CD4-positive, alpha-beta T cell treated with Interferon alpha-2 for 1 hour (primary cell): ENCODE measurements at regions not wholly inside any gene's neighbourhood (a gene's known extent, or its start where the extent isn't known, plus 50 kb on each side); places are given as distances from the start of the nearest gene placed in this dataset.
A peak's percentile ranks its signal among the peaks of the same experiment; 100 is the strongest.
"Not testable (repeated sequence)": the region's sequence is repeated elsewhere in the genome, so short reads cannot be mapped to it uniquely, and the experiment has no call there.

ENCODE experiments used
- DNase-seq, 2 donors: peaks; one replicate each; pipeline ENCODE4 v3.0.0-alpha.2; 2020 to 2022

DNA sequence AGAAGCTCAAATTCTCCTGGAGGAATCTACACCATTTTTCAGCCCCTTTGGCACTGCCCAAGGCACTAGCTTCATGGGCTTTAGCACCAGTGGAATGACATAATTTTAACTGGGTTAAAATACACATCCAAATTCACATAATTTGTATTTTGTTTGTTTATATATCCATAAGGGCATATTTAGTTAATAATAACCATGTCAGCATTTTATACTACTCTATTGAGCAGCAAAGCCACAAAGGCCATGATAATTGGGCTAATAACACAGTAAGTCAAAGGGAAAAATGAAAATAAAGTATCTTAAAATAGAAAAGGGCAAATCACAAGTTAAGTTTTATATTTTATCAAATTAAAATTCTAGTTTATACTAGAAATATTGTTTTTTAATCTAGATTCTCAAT, 262.7 kb upstream of the TACR3 start:
- DNase-seq = no peak

DNA sequence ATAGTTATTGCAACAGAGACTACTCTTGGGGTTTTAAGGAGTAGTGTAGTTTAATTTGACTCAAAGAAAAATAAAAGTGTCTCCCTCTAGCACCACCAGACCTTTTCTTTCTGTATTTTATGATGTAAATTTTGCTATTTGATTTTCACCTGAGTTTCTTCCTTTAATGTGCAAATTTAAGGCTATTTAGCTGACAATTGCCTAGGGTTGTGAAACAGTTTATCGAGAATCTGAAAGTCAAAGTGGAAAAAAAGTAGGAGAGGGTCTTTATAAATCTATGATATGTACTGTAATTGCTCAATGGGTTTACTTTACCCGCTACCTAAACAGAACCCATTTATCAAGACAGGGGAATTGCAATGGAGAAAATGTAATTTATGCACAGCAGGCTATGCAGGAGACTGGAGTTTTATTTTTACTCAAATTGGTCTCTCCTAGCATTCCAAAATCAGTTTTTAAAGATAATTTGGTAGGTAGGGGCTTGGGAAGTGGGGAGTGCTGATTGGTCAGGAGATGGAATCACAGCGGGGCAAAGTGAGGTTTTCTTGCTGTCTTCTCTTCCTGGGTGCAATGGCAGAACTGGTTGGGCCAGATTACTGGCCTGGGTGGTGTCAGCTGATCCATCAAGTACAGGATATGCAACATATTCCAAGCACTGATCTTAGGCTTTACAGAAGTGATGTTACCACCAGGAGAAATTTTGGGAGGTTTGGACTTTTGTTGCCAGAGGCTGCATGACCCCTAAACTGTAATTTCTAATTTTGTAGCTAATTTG, 228.6 kb upstream of the TACR3 start:
- no peak for DNase-seq

DNA sequence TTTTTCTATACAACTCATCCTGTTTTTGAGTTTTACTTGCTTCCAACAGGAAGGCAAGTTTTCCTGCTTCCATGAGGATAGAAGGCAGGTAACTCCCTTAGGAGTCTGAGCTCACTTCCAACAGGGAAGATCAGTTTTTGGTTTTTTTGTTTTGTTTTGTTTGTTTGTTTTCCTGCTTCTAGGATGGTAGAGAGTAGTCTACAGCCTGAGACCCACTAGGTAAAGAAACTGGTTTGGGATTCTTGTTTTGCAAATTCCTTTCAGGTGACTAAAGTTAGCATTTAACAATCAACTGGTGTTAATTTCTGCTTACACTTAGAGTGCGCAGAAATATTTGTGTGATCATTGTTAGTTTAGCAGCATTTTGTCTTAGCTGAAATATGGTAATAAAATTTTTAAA, 227.8 kb upstream of the TACR3 start:
- DNase-seq = no peak

DNA sequence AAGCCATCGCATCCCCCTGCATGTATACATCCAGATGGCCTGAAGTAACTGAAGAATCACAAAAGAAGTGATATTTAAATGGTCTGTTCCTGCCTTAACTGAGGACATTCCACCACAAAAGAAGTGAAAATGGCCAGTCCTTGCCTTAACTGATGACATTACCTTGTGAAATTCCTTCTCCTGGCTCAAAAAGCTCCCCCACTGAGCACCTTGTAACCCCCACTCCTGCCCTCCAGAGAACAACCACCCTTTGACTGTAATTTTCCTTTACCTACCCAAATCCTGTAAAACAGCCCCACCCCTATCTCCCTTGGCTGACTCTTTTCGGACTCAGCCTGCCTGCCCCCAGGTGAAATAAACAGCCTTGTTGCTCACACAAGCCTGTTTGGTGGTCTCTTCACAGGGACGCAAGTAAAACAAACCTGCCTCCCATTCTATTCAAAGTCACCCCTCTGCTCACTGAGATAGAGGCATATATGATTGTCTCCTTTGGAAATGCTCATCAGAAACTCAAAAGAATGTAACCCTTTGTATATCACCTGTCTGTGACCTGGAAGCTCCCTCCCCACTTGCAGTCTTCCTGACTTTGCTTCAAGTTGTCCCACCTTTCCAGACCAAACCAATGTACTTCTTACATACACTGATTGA, 227.0 kb upstream of the TACR3 start:
- DNase-seq = not testable (repeated sequence)

DNA sequence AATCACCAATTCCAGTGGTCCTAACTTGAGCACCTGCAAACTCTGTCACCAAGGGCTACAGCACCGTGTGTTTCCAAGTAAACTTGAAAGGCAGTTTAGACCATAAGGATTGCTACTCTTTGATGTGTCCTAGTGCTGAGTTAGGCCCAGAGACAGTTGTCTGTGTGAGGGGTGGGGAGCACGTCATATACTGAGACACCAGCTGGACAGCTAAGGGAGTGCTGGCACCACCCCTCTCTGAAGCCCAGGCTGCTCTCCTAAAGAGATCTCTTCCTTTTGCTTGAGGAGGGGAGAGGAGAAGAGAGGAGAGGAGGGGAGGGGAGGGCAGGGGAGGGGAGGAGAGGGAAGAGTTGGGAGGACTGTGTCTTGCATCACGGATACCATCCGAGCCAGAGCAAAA, 218.7 kb upstream of the TACR3 start:
- DNase-seq = no peak

DNA sequence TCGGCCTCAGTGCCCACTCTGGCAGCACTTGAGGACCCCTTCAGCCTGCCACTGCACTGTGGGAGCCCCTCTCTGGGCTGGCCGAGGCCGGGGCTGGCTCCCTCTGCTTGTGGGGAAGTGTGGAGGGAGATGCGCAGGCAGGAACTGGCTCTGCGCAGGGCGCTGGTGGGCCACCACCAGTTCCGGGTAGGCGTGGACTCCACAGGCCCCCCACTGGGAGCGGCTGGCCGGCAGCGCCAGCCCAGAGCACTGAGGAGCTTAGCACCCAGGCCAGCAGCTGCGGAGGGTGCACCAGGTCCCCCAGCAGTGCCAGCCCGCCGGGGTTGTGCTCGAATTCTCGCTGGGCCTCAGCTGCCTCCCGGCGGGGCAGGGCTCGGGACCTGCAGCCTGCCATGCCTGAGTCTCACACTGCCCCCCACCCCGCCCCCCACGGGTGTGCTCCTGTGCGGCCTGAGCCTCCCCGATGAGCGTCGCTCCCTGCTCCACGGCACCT, 216.9 kb upstream of the TACR3 start:
- no peak for DNase-seq

DNA sequence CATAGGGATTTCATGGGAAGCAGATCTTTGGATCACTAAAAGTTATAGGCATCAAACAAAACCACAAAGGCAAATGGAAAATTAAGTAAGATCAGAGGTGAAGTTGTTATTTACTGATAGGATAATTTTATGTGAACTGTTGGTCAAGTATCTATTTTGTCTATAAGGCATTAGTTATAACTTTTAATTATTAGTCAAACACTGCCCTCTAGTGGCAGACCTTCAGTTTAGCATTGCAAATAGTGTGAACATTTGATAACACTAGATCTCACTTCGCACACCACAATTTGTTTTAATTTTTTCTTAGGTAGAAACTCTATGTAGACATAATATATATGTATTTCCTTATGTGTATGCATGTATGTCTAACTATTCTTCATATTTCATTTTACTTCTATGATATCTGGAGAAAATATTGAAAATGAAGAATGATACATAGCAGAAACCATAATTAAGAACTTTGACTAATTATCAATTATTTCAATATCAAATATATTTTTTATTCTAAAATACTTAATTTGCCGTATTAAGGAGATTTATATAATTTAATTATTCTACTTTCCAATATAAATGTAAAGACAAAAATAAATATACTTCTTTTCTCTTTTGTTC, 214.5 kb upstream of the TACR3 start:
- DNase-seq = peak in 1 of 2 donors; percentile 44

DNA sequence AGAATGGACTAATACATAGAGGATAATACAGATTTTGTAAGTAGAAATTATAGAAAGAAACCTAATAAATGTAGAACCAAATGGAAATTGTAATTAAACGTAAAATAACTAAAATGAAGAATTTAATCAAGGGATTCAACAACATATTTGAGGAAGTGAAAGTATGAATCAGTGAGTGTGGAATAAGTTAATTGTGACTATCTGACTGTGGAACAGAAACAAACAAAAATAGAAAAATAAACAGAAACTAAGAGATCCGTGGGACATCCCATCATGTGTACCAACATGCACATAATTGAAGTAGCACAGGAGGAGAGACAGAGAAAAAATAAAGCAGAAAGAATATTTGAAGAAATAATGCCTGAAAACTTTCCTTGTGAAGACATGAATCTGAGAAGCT, 208.6 kb upstream of the TACR3 start:
- no peak for DNase-seq

DNA sequence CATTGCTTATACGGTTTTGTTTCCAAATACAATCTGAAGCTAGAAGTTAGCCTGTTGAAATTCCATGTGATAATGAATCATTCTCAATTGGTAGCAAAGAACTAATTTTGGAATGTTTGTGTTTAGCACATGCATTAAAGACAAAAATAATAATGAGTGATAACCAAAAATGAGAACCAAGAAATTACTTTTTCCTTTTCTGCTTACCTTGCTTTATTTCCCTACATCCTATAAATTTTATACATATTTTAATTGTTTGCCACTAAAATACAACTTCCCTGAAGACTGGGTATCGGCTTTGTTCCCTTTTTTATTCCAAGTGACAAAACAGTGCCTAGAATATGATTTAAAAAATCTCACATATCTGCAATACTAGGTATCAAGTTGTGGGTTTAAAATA, 203.8 kb upstream of the TACR3 start:
- DNase-seq = no peak

DNA sequence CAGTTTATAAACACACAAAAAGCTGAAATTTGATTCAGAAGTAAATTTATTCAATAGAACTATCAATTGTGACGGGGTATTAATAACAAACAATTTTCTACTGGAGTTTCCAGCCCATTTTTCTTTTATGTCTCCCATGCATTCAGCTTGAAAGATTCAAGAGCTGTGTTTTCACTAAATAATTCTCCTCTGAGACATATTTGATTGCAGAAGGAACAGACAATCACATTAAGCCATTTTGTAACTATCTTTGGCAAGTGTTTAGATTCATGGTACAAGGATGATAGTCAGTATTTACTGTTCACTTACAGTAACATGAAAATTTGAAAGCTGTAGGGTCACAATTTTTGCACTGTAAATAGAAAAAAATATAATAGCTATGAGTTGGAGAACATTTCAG, 198.4 kb upstream of the TACR3 start:
- DNase-seq = no peak

DNA sequence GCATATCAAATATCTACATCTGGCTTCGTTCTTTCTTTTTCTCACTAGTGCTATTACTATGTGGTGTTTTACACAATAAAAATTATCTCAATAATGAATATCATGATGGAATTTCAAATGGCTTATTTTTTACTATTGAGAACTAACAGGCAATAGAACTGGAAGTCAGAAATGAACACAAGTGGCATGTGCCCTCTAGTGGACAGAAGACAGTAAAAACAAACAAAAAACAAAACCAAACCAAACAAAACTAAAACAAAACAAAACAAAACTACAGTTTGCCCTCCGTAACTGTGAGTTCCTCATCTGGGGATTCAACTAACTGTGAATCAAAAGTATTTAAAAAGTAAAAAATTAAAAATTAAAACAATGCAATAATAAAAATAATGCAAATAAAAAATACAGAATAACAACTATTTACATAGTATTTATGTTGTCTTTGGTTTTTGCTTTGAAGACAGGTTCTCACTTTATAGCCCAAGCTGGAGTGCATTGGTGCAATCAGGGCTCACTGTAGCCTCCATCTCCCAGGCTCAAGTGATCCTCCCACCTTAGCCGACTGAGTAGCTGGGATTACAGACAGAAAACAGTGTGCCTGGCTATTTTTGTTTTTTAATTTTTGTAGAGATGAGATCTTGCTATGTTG, 195.6 kb upstream of the TACR3 start:
- no peak for DNase-seq

DNA sequence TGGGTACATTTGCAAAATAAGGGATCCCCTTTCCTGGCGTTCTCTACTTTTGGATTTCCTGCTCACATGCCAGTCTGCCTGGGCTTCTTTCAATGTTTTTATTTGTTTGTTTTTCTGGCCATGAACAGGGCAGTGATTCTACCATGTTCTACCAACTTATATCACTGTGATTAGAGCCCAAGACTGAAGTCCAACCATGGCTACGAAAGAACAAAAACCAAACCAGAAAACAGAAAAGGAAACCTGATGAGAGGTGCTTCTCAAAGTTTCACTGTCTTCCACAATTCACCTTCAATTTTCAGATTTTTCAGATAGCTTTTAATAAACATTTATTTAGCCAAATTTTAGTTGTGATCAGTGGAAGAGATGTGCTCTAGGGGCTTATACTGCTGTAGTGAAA, 187.6 kb upstream of the TACR3 start:
- no peak for DNase-seq

DNA sequence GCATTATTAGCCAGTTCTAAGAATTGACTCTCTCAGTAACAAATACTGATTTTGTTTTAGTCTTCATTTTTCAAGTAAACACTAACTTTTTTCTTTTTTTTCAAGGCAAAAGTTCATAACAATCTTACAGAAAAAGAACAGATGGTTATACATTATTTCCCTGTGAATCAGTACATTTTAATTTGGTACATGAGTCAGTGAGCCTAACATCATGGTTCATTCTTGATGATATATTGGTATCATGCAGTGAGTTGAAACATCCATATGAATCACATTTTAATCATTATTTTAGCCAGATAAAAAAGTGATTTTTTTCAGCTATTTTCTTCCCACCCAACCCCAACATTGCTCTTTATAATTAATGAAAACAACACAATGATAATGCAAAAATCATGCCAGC, 184.3 kb upstream of the TACR3 start:
- no peak for DNase-seq

DNA sequence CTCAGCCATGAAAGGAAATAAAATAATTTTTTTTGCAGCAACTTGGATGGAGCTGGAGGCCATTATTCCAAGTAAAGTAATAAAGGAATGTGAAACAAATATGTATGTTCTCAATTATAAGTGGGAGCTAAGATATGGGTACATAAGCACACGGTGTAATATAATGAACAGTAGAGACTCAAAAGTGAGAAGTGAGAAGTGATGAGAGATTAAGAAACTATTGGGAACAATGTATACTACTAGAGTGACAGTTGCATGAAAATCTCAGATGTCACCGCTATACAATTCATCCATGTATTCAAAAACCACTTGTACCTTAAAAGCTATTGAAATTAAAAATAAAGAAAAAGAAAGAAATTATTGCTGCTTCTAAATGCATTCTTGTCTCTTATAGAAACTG, 182.9 kb upstream of the TACR3 start:
- no peak for DNase-seq

DNA sequence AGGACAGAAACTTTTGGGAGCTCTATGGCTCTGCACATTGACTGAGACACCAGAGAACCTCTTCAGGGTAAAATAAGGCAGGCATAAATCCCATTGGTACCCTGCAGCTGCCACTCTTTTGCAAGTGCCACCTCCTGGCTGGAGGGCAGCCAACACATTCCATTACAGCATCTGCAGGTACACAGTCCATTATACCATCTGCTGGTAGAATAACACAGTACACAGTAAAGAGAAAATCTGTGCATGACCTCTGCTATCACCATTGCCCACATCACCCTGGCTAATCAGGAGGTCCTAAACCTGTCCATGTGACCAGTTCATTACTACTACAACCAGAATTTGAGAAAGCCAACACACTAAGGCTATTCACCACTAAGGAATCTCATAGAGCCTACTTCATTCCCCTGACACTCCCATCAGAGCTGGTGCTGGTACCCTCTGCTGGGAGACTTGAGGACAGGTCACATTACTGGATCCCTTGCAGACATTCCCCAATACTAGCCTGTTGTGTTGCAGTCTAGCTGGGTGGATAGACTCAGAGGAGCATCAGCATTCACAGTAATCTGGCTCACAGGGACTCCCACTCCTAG, 176.2 kb upstream of the TACR3 start:
- DNase-seq = no peak

DNA sequence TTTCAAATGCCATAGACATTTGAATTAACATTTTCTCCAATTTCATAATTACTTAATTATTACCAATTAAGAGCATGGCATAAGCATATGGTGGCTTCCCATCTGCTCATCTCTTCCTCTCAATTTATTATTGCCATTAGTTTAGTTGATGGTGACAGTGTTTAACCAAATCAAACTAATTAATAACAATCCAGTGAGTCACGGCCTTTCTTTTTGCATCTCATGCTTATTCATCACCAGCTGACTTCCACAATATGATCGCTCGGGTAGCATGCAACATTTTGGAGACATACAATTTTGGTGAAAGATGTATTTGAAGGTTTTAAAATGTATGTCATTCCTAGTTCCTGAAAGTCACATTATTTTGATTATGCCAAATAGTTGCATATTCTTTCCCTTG, 172.8 kb upstream of the TACR3 start:
- no peak for DNase-seq

DNA sequence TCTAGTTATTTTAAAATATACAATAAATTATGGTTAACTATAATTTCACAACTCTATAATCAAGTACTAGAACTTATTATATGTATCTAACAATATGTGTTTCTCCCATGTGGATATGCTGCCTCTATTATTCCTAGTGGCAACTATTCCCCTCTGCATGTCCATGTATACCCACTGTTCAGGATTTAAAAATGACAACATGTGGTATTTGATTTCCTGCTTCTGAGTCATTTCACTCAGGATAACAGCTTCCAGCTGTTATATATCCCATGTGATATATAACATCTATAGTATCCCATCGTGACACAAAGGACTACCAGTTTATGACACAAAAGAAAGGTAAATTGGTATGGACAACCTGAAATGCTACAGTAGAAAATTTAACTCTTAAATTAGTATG, 167.4 kb upstream of the TACR3 start:
- DNase-seq = no peak

DNA sequence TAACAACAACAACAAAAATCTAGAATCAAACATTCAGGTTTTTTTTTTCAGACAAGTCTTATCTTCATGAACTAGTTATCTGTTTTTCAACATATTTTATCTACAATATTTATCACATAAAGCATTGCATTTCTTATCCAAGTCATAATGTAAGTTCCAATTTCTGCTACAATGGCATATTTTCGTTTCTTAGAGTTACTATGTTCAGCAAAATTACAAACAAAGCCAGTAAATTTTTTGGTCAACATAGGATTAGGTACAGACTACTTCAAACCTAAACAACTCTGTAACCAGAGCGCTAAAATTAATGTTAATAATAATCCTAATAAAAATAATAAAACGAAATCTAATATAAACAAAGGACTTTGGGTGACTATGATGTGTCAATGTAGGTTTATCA, 165.4 kb upstream of the TACR3 start:
- no peak for DNase-seq

DNA sequence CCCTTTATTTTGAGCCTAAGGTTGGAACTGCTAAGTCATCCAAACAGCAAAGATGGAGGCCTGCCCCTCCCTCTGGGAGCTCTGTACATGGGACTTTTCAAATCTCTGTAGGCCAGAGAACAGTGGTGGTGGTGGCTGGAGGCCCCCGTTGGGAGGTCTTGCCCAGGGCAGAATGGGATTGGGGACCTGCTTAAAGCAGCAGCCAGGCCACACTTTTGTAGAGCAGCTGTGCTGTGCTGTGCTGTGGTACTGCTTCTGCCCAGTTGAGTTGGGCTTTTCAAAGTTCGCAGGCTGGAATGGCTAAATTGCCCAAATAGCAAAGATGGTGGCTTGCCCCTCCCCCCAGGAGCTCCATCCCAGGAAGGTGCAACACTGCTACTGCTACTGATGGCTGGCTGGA, 147.5 kb upstream of the TACR3 start:
- no peak for DNase-seq

DNA sequence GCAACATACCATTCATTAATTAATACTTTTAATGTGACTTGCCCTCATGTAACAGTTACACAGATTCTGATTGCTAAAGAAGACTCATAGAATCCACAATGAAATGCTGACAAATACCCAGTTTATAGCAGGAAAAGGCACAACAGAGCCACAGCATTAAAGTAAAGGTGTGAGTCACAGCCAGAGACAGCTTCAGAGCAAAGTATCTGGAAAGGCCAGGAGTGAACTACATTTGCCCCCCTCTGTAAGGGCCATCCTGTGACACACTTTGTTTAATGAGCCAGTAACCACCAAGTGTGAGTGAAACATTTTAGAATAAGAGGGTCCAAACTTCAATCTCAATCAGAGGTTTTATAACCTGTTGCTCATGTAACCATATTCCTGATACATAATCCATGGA, 133.8 kb upstream of the TACR3 start:
- DNase-seq = no peak

DNA sequence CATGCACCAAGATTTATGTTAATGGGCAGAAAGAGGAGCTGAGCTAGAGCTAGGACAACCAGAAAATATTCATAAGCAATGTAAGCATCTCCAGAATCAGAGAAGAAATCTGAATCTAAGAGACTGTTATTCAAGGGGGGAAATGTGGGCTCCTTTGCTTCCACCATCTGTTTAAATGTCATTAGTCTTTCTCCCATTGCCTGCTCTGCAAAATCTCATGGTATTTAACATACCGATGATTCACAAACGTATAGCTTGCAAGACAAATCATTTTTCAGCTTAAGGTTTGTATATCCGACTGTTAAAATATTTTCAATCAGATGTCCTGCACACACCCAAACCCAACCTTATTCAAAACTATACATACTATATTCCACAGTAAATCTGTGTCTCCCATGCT, 133.4 kb upstream of the TACR3 start:
- no peak for DNase-seq

DNA sequence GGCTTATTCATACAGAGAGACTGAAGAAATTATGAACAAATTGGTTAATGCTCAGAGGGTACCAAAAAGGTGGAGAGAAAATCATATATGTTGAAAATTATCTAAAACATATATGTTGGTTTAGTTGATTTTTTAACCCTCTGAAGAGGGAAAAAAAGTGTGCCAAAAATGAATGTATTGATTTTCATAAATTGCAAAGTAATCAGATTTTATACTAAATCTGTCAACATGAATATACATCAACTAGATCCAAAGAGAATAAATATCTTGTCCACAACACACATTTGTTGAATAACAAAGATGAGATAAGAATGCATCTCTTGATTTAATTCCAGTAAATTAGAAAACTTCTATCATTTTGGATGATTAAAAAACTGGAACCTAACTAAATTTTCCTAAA, 125.3 kb upstream of the TACR3 start:
- DNase-seq = no peak

DNA sequence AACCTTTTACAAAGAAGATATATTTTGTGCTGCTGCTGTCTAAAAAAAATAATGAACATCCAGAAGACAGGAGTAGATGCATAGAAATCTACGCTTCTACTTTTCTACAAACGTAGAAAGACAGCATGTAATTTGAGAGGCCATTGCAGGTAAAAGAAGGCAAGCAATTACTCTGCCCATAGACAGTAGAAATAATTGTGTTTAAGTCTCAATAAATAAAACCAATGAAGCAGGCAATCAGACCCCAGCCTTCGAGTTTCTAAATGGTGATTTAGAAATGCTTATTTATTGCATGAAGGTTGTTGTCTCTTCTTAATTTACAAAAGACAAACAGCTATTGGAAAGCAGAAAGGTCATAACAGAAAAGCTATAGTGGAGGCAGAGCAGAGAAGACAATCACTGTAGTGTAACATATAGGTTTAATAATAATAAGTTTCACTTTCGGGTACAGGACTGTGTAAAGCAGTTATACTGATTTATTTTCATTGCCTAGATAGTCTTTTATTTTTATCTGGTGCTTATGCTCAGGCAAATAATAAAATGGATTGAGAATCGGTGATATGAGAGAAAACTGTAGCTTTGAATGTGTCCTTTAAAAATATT, 123.0 kb upstream of the TACR3 start:
- no peak for DNase-seq
